Stimulated activated CD4-positive, alpha-beta T cell treated with anti-CD3 and anti-CD28 coated beads, Interleukin-12 subunit alpha, Interleukin-12 subunit beta, amount 100 ng/mL, for 24 hours (primary cell): ENCODE measurements at regions not wholly inside any gene's neighbourhood (a gene's known extent, or its start where the extent isn't known, plus 50 kb on each side); places are given as distances from the start of the nearest gene placed in this dataset.

ENCODE experiments used
- DNase-seq, 2 experiments: peaks; one replicate each; pipeline ENCODE4 v3.0.0-alpha.2; 2020; ENCODE audit warnings: low read depth in 2 of 2

GRCh38 chr7:130880668-130881067 lies 146.7 kb upstream of the KLF14 start:
- no peak for DNase-seq

- no peak for DNase-seq
Measured at GRCh38 chr7:130881091-130881798, 147.2 kb upstream of the KLF14 start.

- no peak for DNase-seq
Measured at GRCh38 chr7:130881799-130882141, 147.8 kb upstream of the KLF14 start.

GRCh38 chr7:130882396-130882795 lies 148.4 kb upstream of the KLF14 start:
- DNase-seq = no peak

- no peak for DNase-seq
Measured at GRCh38 chr7:130883928-130884327, 149.9 kb upstream of the KLF14 start.

- DNase-seq = no peak
Measured at GRCh38 chr7:130884437-130885417, 150.7 kb upstream of the KLF14 start.

GRCh38 chr7:130886438-130887135 lies 152.6 kb upstream of the KLF14 start:
- no peak for DNase-seq

GRCh38 chr7:130887182-130887956 lies 153.4 kb upstream of the KLF14 start:
- no peak for DNase-seq

GRCh38 chr7:130887957-130888371 lies 154.0 kb upstream of the KLF14 start:
- no peak for DNase-seq

- no peak for DNase-seq
Measured at GRCh38 chr7:130888468-130888867, 154.5 kb upstream of the KLF14 start.

- DNase-seq = no peak
Measured at GRCh38 chr7:130890176-130891020, 156.4 kb upstream of the KLF14 start.

- no peak for DNase-seq
Measured at GRCh38 chr7:130891254-130892094, 157.5 kb upstream of the KLF14 start.

- DNase-seq = no peak
Measured at GRCh38 chr7:130893441-130893894, 159.5 kb upstream of the KLF14 start.

- no peak for DNase-seq
Measured at GRCh38 chr7:130894146-130894908, 160.3 kb upstream of the KLF14 start.

- no peak for DNase-seq
Measured at GRCh38 chr7:130894909-130895750, 161.1 kb upstream of the KLF14 start.

- no peak for DNase-seq
Measured at GRCh38 chr7:130896051-130896881, 162.3 kb upstream of the KLF14 start.
